Endothelial cell of umbilical vein (primary cell): ENCODE measurements at regions not wholly inside any gene's neighbourhood (a gene's known extent, or its start where the extent isn't known, plus 50 kb on each side); places are given as distances from the start of the nearest gene placed in this dataset.

ENCODE experiments used
- BruUV-seq: library from RNA; stranded (reverse); fragments of 400-500 nt; replicated peaks from 2 replicates; lab custom pipeline; 2021; lab: Mats Ljungman, UMichigan
- CTCF ChIA-PET: fragments of 300-600, 350-600 bp; sonication (Branson Sonifier 250); formaldehyde crosslinking; loops from one replicate; lab custom pipeline; 2021; ENCODE audit warnings: antibody characterized with exemption, inconsistent platforms; lab: Charles Lee
- POLR2A ChIA-PET: fragments of 300-600, 350-600 bp; sonication (Branson Sonifier 250); formaldehyde crosslinking; loops from one replicate; lab custom pipeline; 2021; ENCODE audit warnings: antibody characterized with exemption, inconsistent platforms; lab: Charles Lee
- DNase-seq: peaks from one replicate; pipeline ENCODE4 v3.0.0-alpha.2; 2011; ENCODE audit warnings: low read depth, low spot score
- FAIRE-seq: peaks from 2 replicates; lab custom pipeline; 2011; peaks lifted over from hg19 to GRCh38; lab: Jason Lieb, UNC
- H2AFZ ChIP-seq: 2 replicates; pipeline ENCODE4 v1.6.0; 2012; ENCODE audit warnings: low read depth, low read length, control low read depth, inconsistent platforms
- H3K27ac ChIP-seq: 2 replicates; pipeline ENCODE4 v1.5.1; 2011; ENCODE audit warnings: low read depth, mild to moderate bottlenecking, control low read depth, low read length, moderate library complexity; ENCODE audit not compliant: insufficient read depth
- H3K27me3 ChIP-seq, 2 experiments: 2 replicates each; pipeline versions ENCODE4 v1.6.0 to v1.6.1; 2011; ENCODE audit warnings: low read length in 2 of 2, mixed read lengths in 1 of 2; ENCODE audit not compliant: control insufficient read depth in 2 of 2, insufficient read depth in 2 of 2
- H3K36me3 ChIP-seq, 2 experiments: 2 replicates in 1 of 2; 3 replicates in 1 of 2; pipeline ENCODE4 v1.5.1; 2011; ENCODE audit warnings: low read length in 2 of 2, mild to moderate bottlenecking in 1 of 2, moderate library complexity in 1 of 2; ENCODE audit not compliant: control insufficient read depth in 2 of 2, insufficient read depth in 2 of 2; ENCODE audit errors: extremely low read depth in 1 of 2
- H3K4me1 ChIP-seq: 3 replicates; pipeline ENCODE4 v1.5.1; 2011; ENCODE audit warnings: mild to moderate bottlenecking, low read length; ENCODE audit not compliant: control insufficient read depth, insufficient read depth; ENCODE audit errors: extremely low read depth
- H3K4me2 ChIP-seq: 2 replicates; pipeline ENCODE4 v1.6.1; 2011; ENCODE audit warnings: low read length, control low read depth, mixed read lengths; ENCODE audit not compliant: insufficient read depth
- H3K4me3 ChIP-seq, 3 experiments: fragments of 200-600 bp in 1 of 3; sonication (generic), shearing (Covaris generic) in 1 of 3; replicated peaks in 1 of 3; 2 replicates each; pipeline ENCODE4 v1.5.1; 2011 to 2016; ENCODE audit warnings: control low read depth in 3 of 3, low read length in 3 of 3, mild to moderate bottlenecking in 2 of 3, inconsistent platforms in 1 of 3, low read depth in 1 of 3, moderate library complexity in 1 of 3; ENCODE audit not compliant: insufficient read depth in 1 of 3
- H3K79me2 ChIP-seq: 2 replicates; pipeline ENCODE4 v1.6.0; 2012; ENCODE audit warnings: low read length, inconsistent platforms; ENCODE audit not compliant: control insufficient read depth, insufficient read depth
- H3K9ac ChIP-seq: replicated peaks from 2 replicates; pipeline ENCODE3; 2011; ENCODE audit warnings: low read length, control low read depth; ENCODE audit not compliant: insufficient read depth; ENCODE audit errors: extremely low read depth
- H3K9me1 ChIP-seq: replicated peaks from 3 replicates; pipeline ENCODE4 v1.6.0; 2011; ENCODE audit warnings: mild to moderate bottlenecking, low read length; ENCODE audit not compliant: control insufficient read depth, insufficient read depth; ENCODE audit errors: extremely low read depth
- H3K9me3 ChIP-seq: replicated peaks from 2 replicates; pipeline ENCODE4 v1.5.1; 2012; ENCODE audit warnings: low read length, inconsistent platforms; ENCODE audit not compliant: control insufficient read depth, insufficient read depth
- H4K20me1 ChIP-seq: replicated peaks from 2 replicates; pipeline ENCODE3; 2011; ENCODE audit warnings: mild to moderate bottlenecking, low read length; ENCODE audit not compliant: control insufficient read depth, insufficient read depth; ENCODE audit errors: extremely low read depth
- EZH2 ChIP-seq: IDR thresholded peaks from 2 replicates; pipeline ENCODE4 v1.6.1; 2012; ENCODE audit warnings: borderline replicate concordance, low read depth, mild to moderate bottlenecking, moderate library complexity, low read length, inconsistent platforms; ENCODE audit not compliant: severe bottlenecking
- FOS ChIP-seq: IDR thresholded peaks from 2 replicates; pipeline ENCODE4 v1.6.1; 2011; ENCODE audit warnings: mild to moderate bottlenecking, low read length, moderate library complexity, borderline replicate concordance; ENCODE audit not compliant: insufficient read depth
- GATA2 ChIP-seq: IDR thresholded peaks from 2 replicates; pipeline ENCODE4 v1.7.0; 2011; ENCODE audit warnings: low read depth, mild to moderate bottlenecking, moderate library complexity, mixed read lengths, low read length; ENCODE audit not compliant: insufficient read length, insufficient read depth
- JUN ChIP-seq: IDR thresholded peaks from 2 replicates; pipeline ENCODE4 v1.6.1; 2011; ENCODE audit warnings: borderline replicate concordance, low read depth; ENCODE audit not compliant: insufficient read length, insufficient read depth
- MYC ChIP-seq: IDR thresholded peaks from one replicate; pipeline ENCODE4 v1.6.1; 2011; ENCODE audit warnings: mild to moderate bottlenecking, low read depth, low read length
- POLR2A ChIP-seq: IDR thresholded peaks from 2 replicates; pipeline ENCODE4 v1.6.1; 2012; ENCODE audit warnings: low read depth, mild to moderate bottlenecking, control low read depth, low read length
- POLR2AphosphoS5 ChIP-seq: IDR thresholded peaks from 2 replicates; pipeline ENCODE4 v1.6.1; 2012; ENCODE audit warnings: low read depth, mild to moderate bottlenecking, control low read depth, low read length, moderate library complexity; ENCODE audit not compliant: insufficient read depth
- dilution Hi-C: fragments of 300-500 bp; cut with MboI; formaldehyde crosslinking; loops from one replicate; pipeline ENCODE4 v1.15.0; 2019; ENCODE audit warnings: low sequenced_read_pairs; ENCODE audit not compliant: extremely low pct_ligation_motif_present
- intact Hi-C: fragments of 100-400 bp; cut with micrococcal nuclease; formaldehyde crosslinking; loops from one replicate; pipeline ENCODE4 v1.10.0; 2022
- TF ChIP-seq, protein P1 (sequence below), 2 donors: IDR thresholded peaks; 1 replicate in 1 of 2; 2 replicates in 1 of 2; pipeline ENCODE4 v1.5.1; 2011; ENCODE audit warnings: low read length in 2 of 2, mild to moderate bottlenecking in 2 of 2, moderate library complexity in 2 of 2, control low read depth in 1 of 2, inconsistent platforms in 1 of 2, low read depth in 1 of 2; ENCODE audit not compliant: insufficient read depth in 1 of 2; ENCODE audit errors: extremely low read depth in 1 of 2
- TF ChIP-seq, protein P2 (sequence below): IDR thresholded peaks from 2 replicates; pipeline ENCODE4 v1.6.1; 2011; ENCODE audit not compliant: insufficient read depth, insufficient read length

DNA sequence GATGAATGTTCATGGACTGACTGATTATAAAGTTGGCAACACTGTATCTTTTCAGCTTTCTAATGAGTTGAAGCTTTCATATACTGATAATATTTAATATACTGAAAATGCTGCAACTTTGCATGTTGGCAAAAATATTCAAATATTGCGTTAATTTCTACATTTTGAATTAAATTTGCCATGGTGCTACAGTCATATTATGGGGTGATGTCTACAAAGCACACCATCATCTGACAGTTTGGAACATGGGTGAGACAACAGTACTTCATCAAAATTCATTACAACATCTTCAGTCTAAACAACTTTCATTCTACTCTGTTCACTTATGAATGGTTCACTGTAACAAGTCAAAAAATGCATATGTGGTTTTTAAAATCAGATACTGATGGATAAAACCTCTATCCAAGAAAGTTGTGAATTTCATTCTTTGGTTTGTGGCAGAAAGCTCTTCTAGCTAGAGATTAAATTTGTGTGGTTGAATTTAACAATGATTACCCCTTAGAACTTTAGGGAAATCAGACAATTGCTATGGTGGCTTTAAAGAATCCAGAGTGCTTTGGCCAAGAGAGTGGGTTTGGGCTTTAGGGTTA, 136.4 kb downstream of the TMEM26 start:
- Histone ChIP-seq H4K20me1 (no peaks in the 10 kb centered on the region), H3K9me1 (no peaks in the 10 kb centered on the region), H3K36me3 (no peaks in the 10 kb centered on the region), H3K79me2 (no peaks in the 10 kb centered on the region), H3K9ac (no peak overlapping the region), H3K4me3 (no peak overlapping the region), H3K4me2 (no peak overlapping the region), H3K27ac (no peak overlapping the region), H3K4me1 (no peaks in the 10 kb centered on the region), H2AFZ (no peak overlapping the region), H3K27me3 (no peaks in the 10 kb centered on the region), H3K9me3 (no peaks in the 10 kb centered on the region)
- dilution Hi-C loops (no loop called here), intact Hi-C loops (no loop called here)
- ChIA-PET CTCF (interaction anchor here (1.0 to 1.5 kb wide), 3 partner anchors 33 to 500 kb away, joined by 3 read pairs; no protein-coding TSS in a partner anchor), POLR2A (no interaction called here)
- TF ChIP-seq MYC (no peak), POLR2AphosphoS5 (no peak), POLR2A (no peak), FOS (no peak), GATA2 (no peak), JUN (no peak), EZH2 (no peak)
- TF ChIP-seq, protein P1, sequence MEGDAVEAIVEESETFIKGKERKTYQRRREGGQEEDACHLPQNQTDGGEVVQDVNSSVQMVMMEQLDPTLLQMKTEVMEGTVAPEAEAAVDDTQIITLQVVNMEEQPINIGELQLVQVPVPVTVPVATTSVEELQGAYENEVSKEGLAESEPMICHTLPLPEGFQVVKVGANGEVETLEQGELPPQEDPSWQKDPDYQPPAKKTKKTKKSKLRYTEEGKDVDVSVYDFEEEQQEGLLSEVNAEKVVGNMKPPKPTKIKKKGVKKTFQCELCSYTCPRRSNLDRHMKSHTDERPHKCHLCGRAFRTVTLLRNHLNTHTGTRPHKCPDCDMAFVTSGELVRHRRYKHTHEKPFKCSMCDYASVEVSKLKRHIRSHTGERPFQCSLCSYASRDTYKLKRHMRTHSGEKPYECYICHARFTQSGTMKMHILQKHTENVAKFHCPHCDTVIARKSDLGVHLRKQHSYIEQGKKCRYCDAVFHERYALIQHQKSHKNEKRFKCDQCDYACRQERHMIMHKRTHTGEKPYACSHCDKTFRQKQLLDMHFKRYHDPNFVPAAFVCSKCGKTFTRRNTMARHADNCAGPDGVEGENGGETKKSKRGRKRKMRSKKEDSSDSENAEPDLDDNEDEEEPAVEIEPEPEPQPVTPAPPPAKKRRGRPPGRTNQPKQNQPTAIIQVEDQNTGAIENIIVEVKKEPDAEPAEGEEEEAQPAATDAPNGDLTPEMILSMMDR (IDR thresholded peaks at IDR 0.05; ENCODE audit: extremely low read depth in 1 of 2, insufficient read depth in 1 of 2, low read depth in 1 of 2, low read length in 2 of 2), result no peak
- TF ChIP-seq, protein P2, sequence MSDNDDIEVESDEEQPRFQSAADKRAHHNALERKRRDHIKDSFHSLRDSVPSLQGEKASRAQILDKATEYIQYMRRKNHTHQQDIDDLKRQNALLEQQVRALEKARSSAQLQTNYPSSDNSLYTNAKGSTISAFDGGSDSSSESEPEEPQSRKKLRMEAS, result no peak
- DNase-seq (no peak), FAIRE-seq (no peak)
- BruUV-seq, result no TSS peak
